Glutamatergic neuron (in vitro differentiated cells): ENCODE measurements at regions not wholly inside any gene's neighbourhood (a gene's known extent, or its start where the extent isn't known, plus 50 kb on each side); places are given as distances from the start of the nearest gene placed in this dataset.

Source experiments
- DNase-seq: peaks from one replicate; pipeline ENCODE4 v3.0.0; 2022
- H3K27ac Mint-ChIP-seq: one replicate; pipeline ENCODE4 v1.8.0; 2020; ENCODE audit warnings: mild to moderate bottlenecking, mixed read lengths, inconsistent platforms; ENCODE audit not compliant: unreplicated experiment
- H3K27me3 Mint-ChIP-seq: one replicate; pipeline ENCODE4 v1.8.0; 2020; ENCODE audit warnings: mild to moderate bottlenecking, moderate library complexity, mixed read lengths, inconsistent platforms; ENCODE audit not compliant: unreplicated experiment
- H3K36me3 Mint-ChIP-seq: one replicate; pipeline ENCODE4 v1.8.0; 2020; ENCODE audit warnings: mild to moderate bottlenecking, mixed read lengths, inconsistent platforms; ENCODE audit not compliant: unreplicated experiment
- H3K4me1 Mint-ChIP-seq: one replicate; pipeline ENCODE4 v1.8.0; 2020; ENCODE audit warnings: mild to moderate bottlenecking, low read depth, mixed read lengths, inconsistent platforms; ENCODE audit not compliant: unreplicated experiment
- H3K4me3 Mint-ChIP-seq: one replicate; pipeline ENCODE4 v1.8.0; 2020; ENCODE audit warnings: mild to moderate bottlenecking, mixed read lengths, inconsistent platforms; ENCODE audit not compliant: unreplicated experiment
- H3K9me3 Mint-ChIP-seq: one replicate; pipeline ENCODE4 v1.8.0; 2020; ENCODE audit warnings: mild to moderate bottlenecking, moderate library complexity, mixed read lengths, inconsistent platforms; ENCODE audit not compliant: unreplicated experiment
- CTCF ChIP-seq: fragments of 200-600 bp; sonication (generic); IDR thresholded peaks from one replicate; pipeline ENCODE4 v1.5.0; 2021; ENCODE audit not compliant: partially characterized antibody, unreplicated experiment

- Mint-ChIP-seq H3K9me3 (peaks cover 4% of the 10 kb centered on the region), H3K4me1 (no peaks in the 10 kb centered on the region), H3K36me3 (no peaks in the 10 kb centered on the region), H3K4me3 (no peak overlapping the region), H3K27me3 (peaks cover 3% of the 10 kb centered on the region), H3K27ac (no peak overlapping the region)
- DNase-seq: no peak
- TF ChIP-seq CTCF: peak; percentile 36
Observed at GRCh38 chr2:501130-501529, 176.1 kb downstream of the TMEM18 start.

- Mint-ChIP-seq H3K9me3 (peaks cover 4% of the 10 kb centered on the region), H3K36me3 (no peaks in the 10 kb centered on the region), H3K4me3 (no peak overlapping the region), H3K27me3 (peaks cover 3% of the 10 kb centered on the region), H3K4me1 (no peaks in the 10 kb centered on the region), H3K27ac (no peak overlapping the region)
- DNase-seq: no peak
- TF ChIP-seq CTCF: no peak
Observed at GRCh38 chr2:499726-500125, 177.5 kb downstream of the TMEM18 start.

GRCh38 chr2:498493-499178 lies 178.6 kb downstream of the TMEM18 start:
- no peak for TF ChIP-seq CTCF
- no peak overlapping the region for H3K4me3 Mint-ChIP-seq
- no peak for DNase-seq
- no peaks in the 10 kb centered on the region for H3K4me1 Mint-ChIP-seq
- H3K27ac Mint-ChIP-seq: no peak overlapping the region
- H3K9me3 Mint-ChIP-seq: peaks cover 4% of the 10 kb centered on the region
- peaks cover 3% of the 10 kb centered on the region for H3K27me3 Mint-ChIP-seq
- H3K36me3 Mint-ChIP-seq: no peaks in the 10 kb centered on the region

- Mint-ChIP-seq H3K36me3 (no peaks in the 10 kb centered on the region), H3K27me3 (peaks cover 3% of the 10 kb centered on the region), H3K9me3 (peaks cover 4% of the 10 kb centered on the region), H3K4me1 (no peaks in the 10 kb centered on the region), H3K27ac (no peak overlapping the region), H3K4me3 (no peak overlapping the region)
- no peak for TF ChIP-seq CTCF
- no peak for DNase-seq
Observed at GRCh38 chr2:497770-498492, 179.3 kb downstream of the TMEM18 start.

GRCh38 chr2:496729-497128 lies 180.5 kb downstream of the TMEM18 start:
- Mint-ChIP-seq H3K4me1 (no peaks in the 10 kb centered on the region), H3K4me3 (no peak overlapping the region), H3K27me3 (peaks cover 1% of the 10 kb centered on the region), H3K36me3 (no peaks in the 10 kb centered on the region), H3K9me3 (no peaks in the 10 kb centered on the region), H3K27ac (no peak overlapping the region)
- no peak for TF ChIP-seq CTCF
- no peak for DNase-seq
